ENCODE measurements at regions not wholly inside any gene's neighbourhood (a gene's known extent, or its start where the extent isn't known, plus 50 kb on each side); places are given as distances from the start of the nearest gene placed in this dataset.

- ChIA-PET CTCF (no interaction called here), POLR2A (no interaction called here)
- no peak for ATAC-seq
- DNase-seq: no peak
- Mint-ChIP-seq H3K9me3 (peaks cover 9 to 51% (median 20%) of the 10 kb centered on the region in 11 donors), H3K36me3 (peaks cover 0 to 4% (median 0%) of the 10 kb centered on the region in 5 donors), H3K27me3 (no peaks in the 10 kb centered on the region), H3K4me1 (no peaks in the 10 kb centered on the region), H3K4me3 (no peak overlapping the region), H3K27ac (no peak overlapping the region)
- Histone ChIP-seq H3K27me3 (ENCODE audit: control insufficient read depth in 2 of 2, insufficient read depth in 2 of 2, low read length in 2 of 2) (no peaks in the 10 kb centered on the region), H3K9me3 (ENCODE audit: control insufficient read depth in 2 of 3, low read length in 3 of 3) (peaks cover 0 to 4% (median 0%) of the 10 kb centered on the region in 3 experiments), H3K4me3 (ENCODE audit: low read length) (no peak overlapping the region), H3K4me1 (ENCODE audit: control insufficient read depth in 2 of 2, insufficient read depth in 2 of 2, low read length in 2 of 2) (no peaks in the 10 kb centered on the region), H3K36me3 (ENCODE audit: control insufficient read depth in 2 of 3, insufficient read depth in 3 of 3, low read length in 3 of 3) (no peaks in the 10 kb centered on the region), H3K27ac (ENCODE audit: low read depth, low read length) (no peak overlapping the region)
- intact Hi-C loops (cut with micrococcal nuclease): no loop called here
These were observed 203.3 kb upstream of the GRM7 start for GRCh38 chr3:6657591-6657990.

- H3K27me3 ChIP-seq (ENCODE audit: control insufficient read depth in 2 of 2, insufficient read depth in 2 of 2, low read length in 2 of 2): no peaks in the 10 kb centered on the region
- ChIA-PET CTCF (no interaction called here), POLR2A (no interaction called here)
- no peak for DNase-seq
- intact Hi-C loops (cut with micrococcal nuclease): no loop called here
- H3K27ac ChIP-seq (ENCODE audit: low read depth, low read length): no peak overlapping the region
- Mint-ChIP-seq H3K27me3 (no peaks in the 10 kb centered on the region), H3K4me1 (no peaks in the 10 kb centered on the region), H3K9me3 (peaks cover 0 to 39% (median 16%) of the 10 kb centered on the region in 11 donors), H3K27ac (no peak overlapping the region), H3K4me3 (no peak overlapping the region), H3K36me3 (no peaks in the 10 kb centered on the region)
- peaks cover 0 to 7% (median 0%) of the 10 kb centered on the region in 3 experiments for H3K9me3 ChIP-seq (ENCODE audit: control insufficient read depth in 2 of 3, low read length in 3 of 3)
- H3K4me3 ChIP-seq (ENCODE audit: low read length): no peak overlapping the region
- H3K36me3 ChIP-seq (ENCODE audit: control insufficient read depth in 2 of 3, insufficient read depth in 3 of 3, low read length in 3 of 3): no peaks in the 10 kb centered on the region
- ATAC-seq: no peak
- no peaks in the 10 kb centered on the region for H3K4me1 ChIP-seq (ENCODE audit: control insufficient read depth in 2 of 2, insufficient read depth in 2 of 2, low read length in 2 of 2)
These were observed 193.6 kb upstream of the GRM7 start for GRCh38 chr3:6667354-6667753.

- Histone ChIP-seq H3K36me3 (ENCODE audit: control insufficient read depth in 2 of 3, insufficient read depth in 3 of 3, low read length in 3 of 3) (no peaks in the 10 kb centered on the region), H3K4me1 (ENCODE audit: control insufficient read depth in 2 of 2, insufficient read depth in 2 of 2, low read length in 2 of 2) (no peaks in the 10 kb centered on the region), H3K9me3 (ENCODE audit: control insufficient read depth in 2 of 3, low read length in 3 of 3) (peaks cover 0 to 7% (median 0%) of the 10 kb centered on the region in 3 experiments), H3K27ac (ENCODE audit: low read depth, low read length) (no peak overlapping the region), H3K27me3 (ENCODE audit: control insufficient read depth in 2 of 2, insufficient read depth in 2 of 2, low read length in 2 of 2) (no peaks in the 10 kb centered on the region), H3K4me3 (ENCODE audit: low read length) (no peak overlapping the region)
- no peak for DNase-seq
- ATAC-seq: no peak
- intact Hi-C loops (cut with micrococcal nuclease): no loop called here
- Mint-ChIP-seq H3K27ac (no peak overlapping the region), H3K4me1 (no peaks in the 10 kb centered on the region), H3K27me3 (no peaks in the 10 kb centered on the region), H3K4me3 (no peak overlapping the region), H3K9me3 (peaks cover 0 to 40% (median 11%) of the 10 kb centered on the region in 11 donors), H3K36me3 (no peaks in the 10 kb centered on the region)
- CTCF ChIA-PET: interaction anchor here (0.6 kb wide), 1 partner anchor 177 kb away, joined by 3 read pairs; no protein-coding TSS in a partner anchor
- POLR2A ChIA-PET: no interaction called here
These were observed 189.6 kb upstream of the GRM7 start for GRCh38 chr3:6671363-6671762.

DNA sequence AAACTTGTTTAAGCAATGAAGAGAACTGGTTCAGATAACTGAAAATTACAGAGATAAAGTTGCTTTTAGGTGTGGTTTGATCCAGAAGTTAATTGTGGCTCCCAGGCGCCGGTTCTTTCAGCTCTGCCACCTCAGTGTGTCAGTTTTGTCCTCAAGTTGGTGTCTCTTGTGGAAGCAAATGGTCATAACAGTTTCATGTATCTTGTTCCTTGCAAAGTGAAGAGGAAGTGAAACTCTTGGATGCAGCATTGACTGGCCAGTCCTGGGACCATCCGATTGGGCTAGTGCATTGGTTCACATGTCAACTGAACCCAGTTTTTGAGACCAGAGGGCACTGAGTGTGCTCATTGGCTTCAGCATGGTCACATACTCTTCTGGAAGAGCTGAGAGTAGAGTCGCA lies 181.4 kb upstream of the GRM7 start:
- Mint-ChIP-seq H3K9me3 (peaks cover 0 to 24% (median 8%) of the 10 kb centered on the region in 11 donors), H3K27me3 (no peaks in the 10 kb centered on the region), H3K4me1 (no peaks in the 10 kb centered on the region), H3K4me3 (no peak overlapping the region), H3K36me3 (no peaks in the 10 kb centered on the region), H3K27ac (no peak overlapping the region)
- Histone ChIP-seq H3K9me3 (ENCODE audit: control insufficient read depth in 2 of 3, low read length in 3 of 3) (no peaks in the 10 kb centered on the region), H3K27ac (ENCODE audit: low read depth, low read length) (no peak overlapping the region), H3K36me3 (ENCODE audit: control insufficient read depth in 2 of 3, insufficient read depth in 3 of 3, low read length in 3 of 3) (no peaks in the 10 kb centered on the region), H3K4me3 (ENCODE audit: low read length) (no peak overlapping the region), H3K27me3 (ENCODE audit: control insufficient read depth in 2 of 2, insufficient read depth in 2 of 2, low read length in 2 of 2) (no peaks in the 10 kb centered on the region), H3K4me1 (ENCODE audit: control insufficient read depth in 2 of 2, insufficient read depth in 2 of 2, low read length in 2 of 2) (no peaks in the 10 kb centered on the region)
- ChIA-PET CTCF (no interaction called here), POLR2A (no interaction called here)
- intact Hi-C loops (cut with micrococcal nuclease): no loop called here
- ATAC-seq (no peak), DNase-seq (no peak)

DNA sequence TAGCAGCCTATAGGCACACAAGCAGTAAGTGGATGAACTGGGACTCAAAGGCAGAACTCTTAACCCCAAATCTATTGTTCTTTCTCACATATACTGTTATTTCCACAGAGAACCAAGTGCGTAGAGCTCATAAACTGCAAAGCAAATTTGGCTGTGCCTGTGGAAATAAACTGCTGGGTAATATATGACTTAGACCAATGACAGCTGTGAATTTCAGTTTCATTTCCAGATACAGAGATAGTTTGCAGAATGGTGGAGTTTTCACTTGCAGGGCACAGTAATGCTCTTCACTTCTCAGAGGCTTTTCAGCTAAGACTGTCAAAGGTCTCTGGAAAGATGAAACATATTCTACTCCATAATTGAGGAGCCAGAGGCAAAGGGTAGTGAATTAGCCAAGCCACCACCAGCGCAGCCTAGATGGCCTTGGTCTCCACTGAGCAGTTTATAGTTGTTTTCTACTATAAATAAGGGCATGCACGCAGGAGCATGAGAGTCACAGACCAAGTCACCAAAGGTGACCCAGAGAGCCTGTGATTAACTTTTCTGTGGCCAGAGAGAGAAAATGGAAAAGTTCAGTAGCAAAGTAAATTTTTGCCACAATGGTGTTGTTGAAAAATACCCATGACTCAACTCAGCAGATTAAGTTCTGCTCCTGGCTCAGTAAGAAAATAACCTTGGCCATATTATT lies 180.7 kb upstream of the GRM7 start:
- Mint-ChIP-seq H3K9me3 (peaks cover 0 to 26% (median 8%) of the 10 kb centered on the region in 11 donors), H3K27me3 (no peaks in the 10 kb centered on the region), H3K36me3 (no peaks in the 10 kb centered on the region), H3K4me3 (no peak overlapping the region), H3K27ac (no peak overlapping the region), H3K4me1 (no peaks in the 10 kb centered on the region)
- ChIA-PET POLR2A (no interaction called here), CTCF (no interaction called here)
- Histone ChIP-seq H3K4me1 (ENCODE audit: control insufficient read depth in 2 of 2, insufficient read depth in 2 of 2, low read length in 2 of 2) (no peaks in the 10 kb centered on the region), H3K27me3 (ENCODE audit: control insufficient read depth in 2 of 2, insufficient read depth in 2 of 2, low read length in 2 of 2) (no peaks in the 10 kb centered on the region), H3K27ac (ENCODE audit: low read depth, low read length) (no peak overlapping the region), H3K9me3 (ENCODE audit: control insufficient read depth in 2 of 3, low read length in 3 of 3) (no peaks in the 10 kb centered on the region), H3K4me3 (ENCODE audit: low read length) (no peak overlapping the region), H3K36me3 (ENCODE audit: control insufficient read depth in 2 of 3, insufficient read depth in 3 of 3, low read length in 3 of 3) (no peaks in the 10 kb centered on the region)
- DNase-seq: no peak
- intact Hi-C loops (cut with micrococcal nuclease): no loop called here
- ATAC-seq: no peak

DNA sequence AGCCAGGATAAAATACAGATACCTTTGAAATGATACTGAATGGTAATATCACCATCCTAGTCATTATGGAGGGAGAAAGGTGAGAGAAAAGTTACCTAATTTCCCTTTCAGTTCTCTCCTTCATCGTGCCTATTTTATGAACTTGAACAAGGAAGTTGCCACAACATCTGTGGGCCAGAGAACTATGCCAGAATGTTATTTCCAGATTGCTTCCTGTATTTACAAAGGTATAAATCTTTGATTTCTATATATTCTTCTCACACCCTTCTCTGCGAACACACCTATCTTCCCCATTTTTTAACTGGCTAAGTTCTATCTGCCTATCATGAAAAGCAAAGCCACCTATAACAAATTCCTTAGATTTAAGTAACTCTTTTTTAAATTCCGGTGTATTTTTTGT lies 163.6 kb upstream of the GRM7 start:
- Histone ChIP-seq H3K4me1 (ENCODE audit: control insufficient read depth in 2 of 2, insufficient read depth in 2 of 2, low read length in 2 of 2) (no peaks in the 10 kb centered on the region), H3K36me3 (ENCODE audit: control insufficient read depth in 2 of 3, insufficient read depth in 3 of 3, low read length in 3 of 3) (no peaks in the 10 kb centered on the region), H3K4me3 (ENCODE audit: low read length) (no peak overlapping the region), H3K27ac (ENCODE audit: low read depth, low read length) (no peak overlapping the region), H3K9me3 (ENCODE audit: control insufficient read depth in 2 of 3, low read length in 3 of 3) (no peaks in the 10 kb centered on the region), H3K27me3 (ENCODE audit: control insufficient read depth in 2 of 2, insufficient read depth in 2 of 2, low read length in 2 of 2) (no peaks in the 10 kb centered on the region)
- ATAC-seq: no peak
- Mint-ChIP-seq H3K4me1 (no peaks in the 10 kb centered on the region), H3K27ac (no peak overlapping the region), H3K9me3 (peaks cover 0 to 9% (median 4%) of the 10 kb centered on the region in 11 donors), H3K36me3 (no peaks in the 10 kb centered on the region), H3K4me3 (no peak overlapping the region), H3K27me3 (no peaks in the 10 kb centered on the region)
- intact Hi-C loops (cut with micrococcal nuclease): no loop called here
- no peak for DNase-seq
- ChIA-PET CTCF (no interaction called here), POLR2A (no interaction called here)

GRCh38 chr3:6697722-6698121 lies 163.2 kb upstream of the GRM7 start:
- intact Hi-C loops (cut with micrococcal nuclease): no loop called here
- no peaks in the 10 kb centered on the region for H3K27me3 Mint-ChIP-seq
- ChIA-PET POLR2A (no interaction called here), CTCF (no interaction called here)
- DNase-seq: no peak
- no peak overlapping the region for H3K4me3 ChIP-seq (ENCODE audit: low read length)
- ATAC-seq: no peak
- peaks cover 0 to 11% (median 5%) of the 10 kb centered on the region in 11 donors for H3K9me3 Mint-ChIP-seq
- no peaks in the 10 kb centered on the region for H3K4me1 ChIP-seq (ENCODE audit: control insufficient read depth in 2 of 2, insufficient read depth in 2 of 2, low read length in 2 of 2)
- H3K27ac ChIP-seq (ENCODE audit: low read depth, low read length): no peak overlapping the region
- no peak overlapping the region for H3K27ac Mint-ChIP-seq
- no peaks in the 10 kb centered on the region for H3K27me3 ChIP-seq (ENCODE audit: control insufficient read depth in 2 of 2, insufficient read depth in 2 of 2, low read length in 2 of 2)
- H3K36me3 ChIP-seq (ENCODE audit: control insufficient read depth in 2 of 3, insufficient read depth in 3 of 3, low read length in 3 of 3): no peaks in the 10 kb centered on the region
- H3K4me1 Mint-ChIP-seq: no peaks in the 10 kb centered on the region
- H3K36me3 Mint-ChIP-seq: no peaks in the 10 kb centered on the region
- no peak overlapping the region for H3K4me3 Mint-ChIP-seq
- no peaks in the 10 kb centered on the region for H3K9me3 ChIP-seq (ENCODE audit: control insufficient read depth in 2 of 3, low read length in 3 of 3)

All from naive thymus-derived CD4-positive, alpha-beta T cell (primary cell).